ENCODE measurements at regions not wholly inside any gene's neighbourhood (a gene's known extent, or its start where the extent isn't known, plus 50 kb on each side); places are given as distances from the start of the nearest gene placed in this dataset.

GRCh38 chr2:217167531-217167930, 307.7 kb upstream of the TNP1 start:
- ATAC-seq (no peak), DNase-seq (no peak)
- H3K36me3 Mint-ChIP-seq (ENCODE audit: low read depth) = no peaks in the 10 kb centered on the region
- no peaks in the 10 kb centered on the region for H3K4me1 Mint-ChIP-seq
- no peaks in the 10 kb centered on the region for H3K9me3 ChIP-seq (ENCODE audit: control insufficient read depth, low read length, poor library complexity, severe bottlenecking)
- H3K27me3 Mint-ChIP-seq = no peaks in the 10 kb centered on the region
- H3K27ac Mint-ChIP-seq = no peak overlapping the region
- H3K4me3 Mint-ChIP-seq = no peak overlapping the region

GRCh38 chr2:217166241-217166850, 306.5 kb upstream of the TNP1 start:
- ATAC-seq = no peak
- Mint-ChIP-seq H3K27ac (no peak overlapping the region), H3K27me3 (peaks cover 7% of the 10 kb centered on the region), H3K4me1 (peaks cover 3% of the 10 kb centered on the region), H3K36me3 (ENCODE audit: low read depth) (no peaks in the 10 kb centered on the region), H3K4me3 (no peak overlapping the region)
- H3K9me3 ChIP-seq (ENCODE audit: control insufficient read depth, low read length, poor library complexity, severe bottlenecking) = no peaks in the 10 kb centered on the region
- DNase-seq = no peak

GRCh38 chr2:217165547-217165946, 305.7 kb upstream of the TNP1 start:
- Mint-ChIP-seq H3K27me3 (peaks cover 12% of the 10 kb centered on the region), H3K27ac (no peak overlapping the region), H3K36me3 (ENCODE audit: low read depth) (no peaks in the 10 kb centered on the region), H3K4me3 (no peak overlapping the region), H3K4me1 (peaks cover 3% of the 10 kb centered on the region)
- H3K9me3 ChIP-seq (ENCODE audit: control insufficient read depth, low read length, poor library complexity, severe bottlenecking) = no peaks in the 10 kb centered on the region
- DNase-seq (no peak), ATAC-seq (no peak)

DNA sequence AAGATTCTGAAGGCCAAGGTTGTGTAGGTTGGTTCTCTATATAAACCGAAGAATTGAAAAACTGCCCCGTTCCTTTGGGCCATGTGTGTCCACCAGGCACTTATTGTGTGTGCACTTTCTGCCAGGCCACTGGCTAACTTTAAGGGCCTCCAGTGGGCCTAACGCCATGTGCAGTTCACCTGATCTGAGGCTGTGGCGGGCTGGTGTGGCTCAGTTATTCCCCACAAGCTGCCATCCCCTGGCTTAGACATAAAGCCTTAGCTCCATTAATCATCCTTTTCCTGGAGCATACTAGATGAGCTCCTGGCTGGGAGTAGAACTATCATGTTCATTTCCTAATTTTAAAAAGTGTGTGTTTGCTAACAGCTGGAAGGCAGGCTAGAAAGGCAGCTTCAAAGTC, 304.1 kb upstream of the TNP1 start:
- Mint-ChIP-seq H3K4me1 (peaks cover 3% of the 10 kb centered on the region), H3K27me3 (peaks cover 12% of the 10 kb centered on the region), H3K27ac (no peak overlapping the region), H3K4me3 (no peak overlapping the region), H3K36me3 (ENCODE audit: low read depth) (no peaks in the 10 kb centered on the region)
- no peak for DNase-seq
- ATAC-seq = no peak
- no peaks in the 10 kb centered on the region for H3K9me3 ChIP-seq (ENCODE audit: control insufficient read depth, low read length, poor library complexity, severe bottlenecking)

- Mint-ChIP-seq H3K4me3 (no peak overlapping the region), H3K27ac (no peak overlapping the region), H3K36me3 (ENCODE audit: low read depth) (no peaks in the 10 kb centered on the region), H3K27me3 (peaks cover 12% of the 10 kb centered on the region), H3K4me1 (peaks cover 3% of the 10 kb centered on the region)
- DNase-seq (no peak), ATAC-seq (peak; percentile 20)
- H3K9me3 ChIP-seq (ENCODE audit: control insufficient read depth, low read length, poor library complexity, severe bottlenecking) = no peaks in the 10 kb centered on the region
These were observed 302.7 kb upstream of the TNP1 start for GRCh38 chr2:217162533-217162932.

DNA sequence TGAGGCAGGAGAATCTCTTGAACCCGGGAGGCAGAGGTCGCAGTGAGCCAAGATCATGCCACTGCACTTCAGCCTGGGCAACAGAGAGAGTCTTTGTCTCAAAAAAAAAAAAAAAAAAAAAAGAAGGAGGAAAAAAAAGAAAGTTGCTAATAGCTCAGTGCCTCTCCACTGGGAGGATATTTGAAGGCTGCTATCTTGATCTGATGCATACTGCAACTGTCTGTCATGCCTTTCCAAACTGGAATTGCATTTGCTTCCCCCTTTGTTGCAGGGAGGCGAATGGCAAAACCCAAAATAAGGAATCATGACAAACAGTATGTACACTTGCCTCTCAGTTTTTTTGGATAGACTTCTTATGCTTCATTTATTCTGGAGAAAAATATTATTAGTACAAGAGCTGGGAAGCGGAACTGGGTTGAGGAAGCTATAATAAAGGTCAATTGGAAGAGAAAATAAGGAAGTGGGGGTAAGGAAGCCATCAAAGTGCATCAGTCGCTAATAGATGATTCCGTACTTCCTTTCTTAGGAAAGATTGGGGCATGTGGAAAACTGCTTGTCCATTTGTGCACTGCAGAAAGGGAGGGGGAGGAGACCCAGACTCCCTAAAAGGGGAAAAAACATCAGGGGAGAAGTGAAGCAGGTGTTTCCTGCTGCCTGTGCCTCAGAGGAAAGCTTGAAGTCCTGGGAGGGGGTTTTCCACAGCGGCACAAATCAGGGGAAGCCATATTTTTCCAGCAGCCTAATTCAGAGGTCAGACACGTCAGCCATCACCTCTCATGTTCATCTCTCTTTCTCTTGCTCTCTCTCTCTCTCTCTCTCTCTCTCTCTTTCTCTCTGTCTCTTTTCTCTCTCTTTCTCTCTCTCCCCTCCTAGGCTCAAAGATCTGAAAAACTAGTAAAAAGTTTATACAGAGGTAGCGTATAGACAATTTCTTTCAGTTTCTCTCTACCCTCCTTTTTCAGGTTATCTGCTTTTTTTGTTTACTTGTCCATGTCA, 301.4 kb upstream of the TNP1 start:
- ATAC-seq = no peak
- Mint-ChIP-seq H3K27ac (no peak overlapping the region), H3K27me3 (peaks cover 12% of the 10 kb centered on the region), H3K4me1 (peaks cover 3% of the 10 kb centered on the region), H3K36me3 (ENCODE audit: low read depth) (no peaks in the 10 kb centered on the region), H3K4me3 (no peak overlapping the region)
- no peaks in the 10 kb centered on the region for H3K9me3 ChIP-seq (ENCODE audit: control insufficient read depth, low read length, poor library complexity, severe bottlenecking)
- DNase-seq = no peak

- H3K4me1 Mint-ChIP-seq = peaks cover 3% of the 10 kb centered on the region
- no peak for ATAC-seq
- no peaks in the 10 kb centered on the region for H3K9me3 ChIP-seq (ENCODE audit: control insufficient read depth, low read length, poor library complexity, severe bottlenecking)
- no peaks in the 10 kb centered on the region for H3K36me3 Mint-ChIP-seq (ENCODE audit: low read depth)
- H3K27me3 Mint-ChIP-seq = peaks cover 12% of the 10 kb centered on the region
- DNase-seq = no peak
- H3K4me3 Mint-ChIP-seq = no peak overlapping the region
- H3K27ac Mint-ChIP-seq = no peak overlapping the region
These were observed 300.4 kb upstream of the TNP1 start for GRCh38 chr2:217160103-217160743.

DNA sequence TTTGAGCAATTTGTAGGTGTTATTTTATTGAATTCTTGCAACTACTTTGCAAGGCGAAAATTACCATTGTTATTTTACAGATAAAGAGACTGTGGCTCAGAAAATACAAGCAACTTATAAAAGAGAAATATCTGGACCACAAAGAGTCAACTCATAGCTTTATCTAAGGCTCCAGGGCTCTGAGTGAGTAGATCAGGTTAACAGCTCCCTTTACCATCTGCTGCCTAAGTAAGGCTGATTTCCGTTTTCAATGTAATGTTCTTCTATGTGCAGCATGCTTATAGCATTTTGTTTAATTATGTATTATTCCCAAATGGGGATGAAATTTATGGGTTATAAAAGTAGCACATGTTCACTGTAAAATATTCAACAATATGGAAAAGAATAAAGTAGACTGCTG, 299.1 kb upstream of the TNP1 start:
- DNase-seq = no peak
- Mint-ChIP-seq H3K4me1 (peaks cover 3% of the 10 kb centered on the region), H3K27me3 (peaks cover 12% of the 10 kb centered on the region), H3K4me3 (no peak overlapping the region), H3K36me3 (ENCODE audit: low read depth) (no peaks in the 10 kb centered on the region), H3K27ac (no peak overlapping the region)
- H3K9me3 ChIP-seq (ENCODE audit: control insufficient read depth, low read length, poor library complexity, severe bottlenecking) = no peaks in the 10 kb centered on the region
- no peak for ATAC-seq

DNA sequence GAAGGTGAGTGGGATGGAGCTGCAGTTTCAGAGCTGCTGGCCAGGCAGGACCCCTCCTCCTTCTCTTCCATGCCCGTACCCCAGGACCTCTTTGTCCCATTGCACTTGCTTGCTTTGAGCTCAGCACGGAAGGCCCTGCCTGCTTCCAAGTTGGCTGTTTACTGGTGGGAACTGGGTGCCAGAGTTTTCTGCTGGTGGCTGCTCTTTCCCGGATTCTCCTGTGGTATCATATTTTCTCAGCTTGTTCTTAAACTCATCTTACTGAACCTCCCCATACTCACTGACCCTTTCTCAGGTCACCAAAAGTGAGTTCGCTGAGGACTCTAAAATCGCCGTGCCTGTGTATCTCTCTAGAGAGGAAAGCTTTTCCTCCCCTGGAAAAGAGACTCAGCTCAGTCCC, 297.7 kb upstream of the TNP1 start:
- H3K4me1 Mint-ChIP-seq = peaks cover 3% of the 10 kb centered on the region
- no peak overlapping the region for H3K4me3 Mint-ChIP-seq
- no peaks in the 10 kb centered on the region for H3K9me3 ChIP-seq (ENCODE audit: control insufficient read depth, low read length, poor library complexity, severe bottlenecking)
- DNase-seq (no peak), ATAC-seq (no peak)
- peaks cover 12% of the 10 kb centered on the region for H3K27me3 Mint-ChIP-seq
- H3K36me3 Mint-ChIP-seq (ENCODE audit: low read depth) = no peaks in the 10 kb centered on the region
- H3K27ac Mint-ChIP-seq = no peak overlapping the region

DNA sequence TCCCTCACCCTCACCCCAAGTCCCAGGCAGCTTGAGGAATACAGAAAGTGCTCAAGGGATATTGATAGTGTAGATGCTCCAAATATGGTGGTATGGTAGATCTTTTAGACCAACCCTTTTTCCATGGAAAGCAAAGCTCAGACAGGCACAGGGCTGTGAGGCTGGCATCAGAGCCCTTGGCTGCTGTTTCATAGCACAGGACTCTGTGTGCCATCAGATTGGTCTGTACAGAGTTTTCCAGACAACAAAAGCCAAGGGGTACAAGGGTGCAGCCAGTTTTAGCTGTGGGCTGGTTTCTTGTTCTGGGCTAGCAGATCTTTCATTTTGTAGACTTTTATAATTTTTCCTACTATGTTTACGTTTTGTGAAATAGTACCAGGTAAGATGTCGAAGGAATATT, 296.9 kb upstream of the TNP1 start:
- H3K9me3 ChIP-seq (ENCODE audit: control insufficient read depth, low read length, poor library complexity, severe bottlenecking) = no peaks in the 10 kb centered on the region
- Mint-ChIP-seq H3K4me3 (no peak overlapping the region), H3K36me3 (ENCODE audit: low read depth) (no peaks in the 10 kb centered on the region), H3K27me3 (peaks cover 8% of the 10 kb centered on the region), H3K27ac (no peak overlapping the region), H3K4me1 (peaks cover 2% of the 10 kb centered on the region)
- DNase-seq (no peak), ATAC-seq (no peak)

- Mint-ChIP-seq H3K27me3 (no peaks in the 10 kb centered on the region), H3K4me3 (no peak overlapping the region), H3K27ac (no peak overlapping the region), H3K36me3 (ENCODE audit: low read depth) (no peaks in the 10 kb centered on the region), H3K4me1 (no peaks in the 10 kb centered on the region)
- H3K9me3 ChIP-seq (ENCODE audit: control insufficient read depth, low read length, poor library complexity, severe bottlenecking) = no peaks in the 10 kb centered on the region
- no peak for DNase-seq
- ATAC-seq = no peak
These were observed 295.1 kb upstream of the TNP1 start for GRCh38 chr2:217154923-217155322.

DNA sequence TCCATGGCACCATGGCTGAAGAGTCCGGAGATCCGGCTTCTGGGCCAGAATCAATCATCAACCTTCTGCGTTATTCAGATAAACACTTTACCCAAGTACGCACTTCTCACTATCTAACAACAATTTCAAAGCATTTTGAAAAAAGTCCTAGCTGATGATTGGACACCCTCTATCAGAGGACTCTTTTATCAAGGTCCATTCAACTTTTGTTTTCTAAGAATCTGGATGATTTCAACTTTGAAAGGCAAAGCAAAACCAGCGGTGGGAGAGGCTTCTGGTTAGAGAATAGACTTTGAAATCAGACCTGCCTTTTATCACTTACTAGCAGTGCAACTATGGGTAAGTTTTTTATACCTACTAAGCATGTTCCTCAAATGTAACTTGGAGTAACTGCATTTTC, 293.6 kb upstream of the TNP1 start:
- H3K4me1 Mint-ChIP-seq = no peaks in the 10 kb centered on the region
- no peaks in the 10 kb centered on the region for H3K36me3 Mint-ChIP-seq (ENCODE audit: low read depth)
- H3K9me3 ChIP-seq (ENCODE audit: control insufficient read depth, low read length, poor library complexity, severe bottlenecking) = no peaks in the 10 kb centered on the region
- H3K27me3 Mint-ChIP-seq = peaks cover 7% of the 10 kb centered on the region
- H3K4me3 Mint-ChIP-seq = no peak overlapping the region
- H3K27ac Mint-ChIP-seq = no peak overlapping the region
- DNase-seq (no peak), ATAC-seq (no peak)

- no peaks in the 10 kb centered on the region for H3K9me3 ChIP-seq (ENCODE audit: control insufficient read depth, low read length, poor library complexity, severe bottlenecking)
- Mint-ChIP-seq H3K36me3 (ENCODE audit: low read depth) (no peaks in the 10 kb centered on the region), H3K27ac (no peak overlapping the region), H3K27me3 (peaks cover 10% of the 10 kb centered on the region), H3K4me1 (no peaks in the 10 kb centered on the region), H3K4me3 (no peak overlapping the region)
- ATAC-seq = no peak
- DNase-seq = no peak
These were observed 293.0 kb upstream of the TNP1 start for GRCh38 chr2:217152831-217153230.
